K562 (cell line): ENCODE measurements at regions not wholly inside any gene's neighbourhood (a gene's known extent, or its start where the extent isn't known, plus 50 kb on each side); places are given as distances from the start of the nearest gene placed in this dataset.

Experiments used
- BRF2 ChIP-seq: IDR thresholded peaks from 3 replicates; pipeline ENCODE4 v1.6.1; 2011; ENCODE audit warnings: borderline replicate concordance, mild to moderate bottlenecking; ENCODE audit not compliant: insufficient read length, insufficient read depth
- E2F4 ChIP-seq: sonication (generic); formaldehyde crosslinking; IDR thresholded peaks from 2 replicates; pipeline ENCODE4 v1.8.0; 2022; ENCODE audit warnings: mild to moderate bottlenecking, low read depth, missing genetic modification reagents
- HMGXB4 ChIP-seq: sonication (generic); formaldehyde crosslinking; IDR thresholded peaks from 2 replicates; pipeline ENCODE4 v1.8.1; 2023; ENCODE audit warnings: mild to moderate bottlenecking, missing genetic modification reagents
- RAD21 ChIP-seq, 2 experiments: fragments of 250-450 bp in 1 of 2; fragments of 450-650 bp in 1 of 2; sonication (Bioruptor Pico) in 1 of 2; formaldehyde crosslinking in 1 of 2; IDR thresholded peaks in 1 of 2; conservative IDR thresholded peaks in 1 of 2; 2 replicates each; pipeline versions ENCODE4 v1.4.0 to v1.8.0; 2020 to 2022; ENCODE audit warnings: mild to moderate bottlenecking in 2 of 2, moderate library complexity in 1 of 2
- RNF2 ChIP-seq: sonication (generic); IDR thresholded peaks from 2 replicates; pipeline ENCODE4 v1.6.1; 2016
- SRSF3 ChIP-seq: fragments of 200-400 bp; formaldehyde crosslinking; IDR thresholded peaks from 2 replicates; pipeline ENCODE4 v1.6.1; 2016; ENCODE audit warnings: mild to moderate bottlenecking, low read length, moderate library complexity; ENCODE audit not compliant: insufficient read depth
- ZNF239 ChIP-seq: fragments of 250-450 bp; sonication (Bioruptor Pico); IDR thresholded peaks from 2 replicates; pipeline ENCODE4 v1.4.0; 2020; ENCODE audit warnings: mild to moderate bottlenecking

GRCh38 chr9:79040671-79041070, 531.1 kb upstream of the TLE4 start:
- TF ChIP-seq SRSF3, result no peak
- no peak for TF ChIP-seq HMGXB4 (CRISPR knock-in tag)
- TF ChIP-seq ZNF239 (CRISPR knock-in tag), result no peak
- TF ChIP-seq RNF2, result no peak
- no peak for TF ChIP-seq E2F4 (CRISPR knock-in tag)
- TF ChIP-seq RAD21 (CRISPR knock-in tag; conservative IDR thresholded peaks at IDR 0.05 in 1 of 2, IDR thresholded peaks at IDR 0.05 in 1 of 2), result no peak
- no peak for TF ChIP-seq BRF2
